SK-N-SH treated with all-trans-retinoic acid at 6 μM for 48 hours (cell line): ENCODE measurements at regions not wholly inside any gene's neighbourhood (a gene's known extent, or its start where the extent isn't known, plus 50 kb on each side); places are given as distances from the start of the nearest gene placed in this dataset.

ENCODE experiments used
- ATAC-seq: fragments of 200-7000 bp; cut with Tn5 transposase; 3 replicates; pipeline ENCODE4 v1.9.1; 2020; ENCODE audit warnings: mild to moderate bottlenecking, moderate library complexity
- ARNTL ChIP-seq: fragments of 450-650 bp; formaldehyde crosslinking; IDR thresholded peaks from 2 replicates; pipeline ENCODE4 v1.5.0; 2020; ENCODE audit warnings: low read depth, mild to moderate bottlenecking, moderate library complexity, borderline replicate concordance
- BACH2 ChIP-seq: fragments of 250-450 bp; sonication (Bioruptor Pico); IDR thresholded peaks from 2 replicates; pipeline ENCODE4 v1.9.0; 2021; ENCODE audit warnings: mild to moderate bottlenecking, borderline replicate concordance
- CSDC2 ChIP-seq: fragments of 250-450 bp; sonication (Bioruptor Pico); IDR thresholded peaks from 2 replicates; pipeline ENCODE4 v1.5.0; 2020; ENCODE audit warnings: mild to moderate bottlenecking, moderate library complexity
- CSRNP3 ChIP-seq: fragments of 250-450 bp; sonication (Bioruptor Pico); IDR thresholded peaks from 2 replicates; pipeline ENCODE4 v1.5.1; 2021; ENCODE audit warnings: mild to moderate bottlenecking, moderate library complexity
- ESRRG ChIP-seq: fragments of 250-450 bp; sonication (Bioruptor Pico); IDR thresholded peaks from 2 replicates; pipeline ENCODE4 v1.6.1; 2021; ENCODE audit warnings: mild to moderate bottlenecking
- GLIS3 ChIP-seq: fragments of 250-450 bp; sonication (Bioruptor Pico); IDR thresholded peaks from 2 replicates; pipeline ENCODE4 v1.5.0; 2020; ENCODE audit warnings: mild to moderate bottlenecking, moderate library complexity
- ISL1 ChIP-seq: fragments of 250-450 bp; sonication (Bioruptor Pico); IDR thresholded peaks from 2 replicates; pipeline ENCODE4 v2.1.2; 2022; ENCODE audit warnings: mild to moderate bottlenecking, moderate library complexity
- OSR1 ChIP-seq: fragments of 250-450 bp; sonication (Bioruptor Pico); IDR thresholded peaks from 2 replicates; pipeline ENCODE4 v1.8.0; 2022; ENCODE audit warnings: moderate library complexity, mild to moderate bottlenecking, inconsistent platforms
- PATZ1 ChIP-seq: fragments of 250-450 bp; sonication (Bioruptor Pico); IDR thresholded peaks from 2 replicates; pipeline ENCODE4 v1.8.0; 2020; ENCODE audit warnings: mild to moderate bottlenecking, moderate library complexity, borderline replicate concordance
- POU6F1 ChIP-seq: fragments of 250-450 bp; sonication (Bioruptor Pico); IDR thresholded peaks from 2 replicates; pipeline ENCODE4 v1.8.0; 2021; ENCODE audit warnings: low read depth, mild to moderate bottlenecking, moderate library complexity, borderline replicate concordance
- PPARA ChIP-seq: fragments of 250-450 bp; sonication (Bioruptor Pico); IDR thresholded peaks from 2 replicates; pipeline ENCODE4 v1.5.0; 2020; ENCODE audit warnings: mild to moderate bottlenecking, borderline replicate concordance
- RARB ChIP-seq: fragments of 250-450 bp; sonication (Bioruptor Pico); IDR thresholded peaks from 2 replicates; pipeline ENCODE4 v1.8.0; 2021; ENCODE audit warnings: mild to moderate bottlenecking, moderate library complexity
- SNAI2 ChIP-seq: fragments of 250-450 bp; sonication (Bioruptor Pico); IDR thresholded peaks from 2 replicates; pipeline ENCODE4 v1.5.0; 2020; ENCODE audit warnings: mild to moderate bottlenecking, moderate library complexity
- TCF4 ChIP-seq: fragments of 250-450 bp; sonication (Bioruptor Pico); IDR thresholded peaks from 2 replicates; pipeline ENCODE4 v1.8.0; 2021; ENCODE audit warnings: mild to moderate bottlenecking, moderate library complexity, borderline replicate concordance
- TOX ChIP-seq: fragments of 250-450 bp; sonication (Bioruptor Pico); IDR thresholded peaks from 2 replicates; pipeline ENCODE4 v1.8.0; 2021; ENCODE audit warnings: mild to moderate bottlenecking, moderate library complexity, borderline replicate concordance
- ZC3H10 ChIP-seq: fragments of 250-450 bp; sonication (Bioruptor Pico); IDR thresholded peaks from 2 replicates; pipeline ENCODE4 v1.5.1; 2021; ENCODE audit warnings: mild to moderate bottlenecking, moderate library complexity
- ZFP3 ChIP-seq: fragments of 250-450 bp; sonication (Bioruptor Pico); IDR thresholded peaks from 2 replicates; pipeline ENCODE4 v1.5.0; 2020; ENCODE audit warnings: mild to moderate bottlenecking, moderate library complexity
- ZFP30 ChIP-seq: fragments of 450-650 bp; formaldehyde crosslinking; IDR thresholded peaks from 2 replicates; pipeline ENCODE4 v1.5.0; 2022; ENCODE audit warnings: mild to moderate bottlenecking, moderate library complexity
- ZNF565 ChIP-seq: fragments of 450-650 bp; formaldehyde crosslinking; conservative IDR thresholded peaks from 2 replicates; pipeline ENCODE4 v1.5.0; 2020; ENCODE audit warnings: low read depth, mild to moderate bottlenecking, moderate library complexity
- ZNF70 ChIP-seq: fragments of 450-650 bp; formaldehyde crosslinking; IDR thresholded peaks from 2 replicates; pipeline ENCODE4 v1.5.0; 2020; ENCODE audit warnings: mild to moderate bottlenecking, moderate library complexity
- ZNF8 ChIP-seq: fragments of 450-650 bp; formaldehyde crosslinking; IDR thresholded peaks from 2 replicates; pipeline ENCODE4 v1.5.0; 2020; ENCODE audit warnings: mild to moderate bottlenecking, moderate library complexity

GRCh38 chr10:47183704-47184041 lies 116.3 kb upstream of the GDF10 start (continued):
- TF ChIP-seq TOX (CRISPR knock-in tag) = no peak
- TF ChIP-seq ISL1 (CRISPR knock-in tag) = no peak
- TF ChIP-seq CSRNP3 (CRISPR knock-in tag) = no peak
- TF ChIP-seq RARB (CRISPR knock-in tag) = no peak
- no peak for TF ChIP-seq ZFP3 (CRISPR knock-in tag)

GRCh38 chr10:47184273-47184672 lies 115.7 kb upstream of the GDF10 start:
- ATAC-seq = no peak
- TF ChIP-seq ZNF565 (no peak), SNAI2 (no peak), ESRRG (CRISPR knock-in tag) (no peak), ZNF70 (CRISPR knock-in tag) (no peak), CSDC2 (CRISPR knock-in tag) (no peak), ZFP3 (CRISPR knock-in tag) (no peak), RARB (CRISPR knock-in tag) (no peak), BACH2 (CRISPR knock-in tag) (no peak), TCF4 (CRISPR knock-in tag) (no peak), ZNF8 (no peak), ISL1 (CRISPR knock-in tag) (no peak), POU6F1 (CRISPR knock-in tag) (no peak), ZFP30 (no peak), ARNTL (no peak)
- TF ChIP-seq, all 23 proteins: peak for 0

- TF ChIP-seq TCF4 (CRISPR knock-in tag) = no peak
- TF ChIP-seq ZFP30 = no peak
- TF ChIP-seq ZNF565 = no peak
- no peak for TF ChIP-seq ZFP3 (CRISPR knock-in tag)
- no peak for TF ChIP-seq ISL1 (CRISPR knock-in tag)
- TF ChIP-seq ARNTL = no peak
- no peak for TF ChIP-seq PPARA (CRISPR knock-in tag)
- TF ChIP-seq ZC3H10 (CRISPR knock-in tag) = no peak
- TF ChIP-seq SNAI2 = no peak
- TF ChIP-seq OSR1 (CRISPR knock-in tag) = no peak
- no peak for TF ChIP-seq CSRNP3 (CRISPR knock-in tag)
- TF ChIP-seq ZNF8 = no peak
- no peak for TF ChIP-seq BACH2 (CRISPR knock-in tag)
- TF ChIP-seq ZNF70 (CRISPR knock-in tag) = no peak
- TF ChIP-seq POU6F1 (CRISPR knock-in tag) = no peak
- no peak for TF ChIP-seq CSDC2 (CRISPR knock-in tag)
- TF ChIP-seq ESRRG (CRISPR knock-in tag) = no peak
- no peak for TF ChIP-seq PATZ1 (CRISPR knock-in tag)
- TF ChIP-seq TOX (CRISPR knock-in tag) = no peak
- ATAC-seq = no peak
Observed at GRCh38 chr10:47184724-47185330, 115.2 kb upstream of the GDF10 start.

- ATAC-seq = no peak
- no peak for TF ChIP-seq BACH2 (CRISPR knock-in tag)
- no peak for TF ChIP-seq ESRRG (CRISPR knock-in tag)
- TF ChIP-seq ZNF8 = no peak
- no peak for TF ChIP-seq ZFP3 (CRISPR knock-in tag)
- no peak for TF ChIP-seq ZFP30
- TF ChIP-seq GLIS3 = no peak
- TF ChIP-seq PPARA (CRISPR knock-in tag) = no peak
- TF ChIP-seq OSR1 (CRISPR knock-in tag) = no peak
Observed at GRCh38 chr10:47186941-47187340, 113.1 kb upstream of the GDF10 start.
